H1 (cell line): ENCODE measurements at regions not wholly inside any gene's neighbourhood (a gene's known extent, or its start where the extent isn't known, plus 50 kb on each side); places are given as distances from the start of the nearest gene placed in this dataset.

Experiments
- KDM4A ChIP-seq: IDR thresholded peaks from one replicate; pipeline ENCODE4 v1.7.1; 2012; ENCODE audit warnings: low read depth, mild to moderate bottlenecking, moderate library complexity, low read length, inconsistent platforms; ENCODE audit not compliant: severe bottlenecking
- SP4 ChIP-seq: IDR thresholded peaks from 2 replicates; pipeline ENCODE4 v1.6.1; 2012; ENCODE audit warnings: low read length, inconsistent platforms
- TF ChIP-seq, protein P1 (sequence below): fragments of 300-600 bp; sonication (generic); IDR thresholded peaks from 2 replicates; pipeline ENCODE4 v1.7.1; 2012; ENCODE audit warnings: low read length, moderate library complexity, mild to moderate bottlenecking, inconsistent platforms; ENCODE audit not compliant: insufficient replicate concordance

DNA sequence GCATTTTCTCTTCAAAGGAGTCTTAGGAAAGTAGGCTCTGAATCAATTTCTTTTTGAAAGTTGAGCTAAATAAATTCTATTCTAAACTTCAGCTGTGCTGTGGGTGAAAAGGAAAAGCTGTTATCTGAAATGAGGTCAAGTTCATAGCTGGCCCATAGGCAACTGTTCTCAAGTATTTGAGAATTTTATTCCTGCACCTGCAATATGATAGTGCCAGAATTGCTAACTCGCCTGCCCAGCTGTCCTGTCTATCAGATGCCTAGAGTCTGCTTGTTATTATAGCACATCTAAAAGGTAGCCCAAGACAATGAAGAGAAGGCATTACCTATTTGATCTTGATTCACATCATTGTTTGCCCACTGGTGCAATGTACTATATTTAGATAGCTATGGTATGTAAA, 798.7 kb downstream of the DIPK2A start (continued):
- TF ChIP-seq, protein P1, sequence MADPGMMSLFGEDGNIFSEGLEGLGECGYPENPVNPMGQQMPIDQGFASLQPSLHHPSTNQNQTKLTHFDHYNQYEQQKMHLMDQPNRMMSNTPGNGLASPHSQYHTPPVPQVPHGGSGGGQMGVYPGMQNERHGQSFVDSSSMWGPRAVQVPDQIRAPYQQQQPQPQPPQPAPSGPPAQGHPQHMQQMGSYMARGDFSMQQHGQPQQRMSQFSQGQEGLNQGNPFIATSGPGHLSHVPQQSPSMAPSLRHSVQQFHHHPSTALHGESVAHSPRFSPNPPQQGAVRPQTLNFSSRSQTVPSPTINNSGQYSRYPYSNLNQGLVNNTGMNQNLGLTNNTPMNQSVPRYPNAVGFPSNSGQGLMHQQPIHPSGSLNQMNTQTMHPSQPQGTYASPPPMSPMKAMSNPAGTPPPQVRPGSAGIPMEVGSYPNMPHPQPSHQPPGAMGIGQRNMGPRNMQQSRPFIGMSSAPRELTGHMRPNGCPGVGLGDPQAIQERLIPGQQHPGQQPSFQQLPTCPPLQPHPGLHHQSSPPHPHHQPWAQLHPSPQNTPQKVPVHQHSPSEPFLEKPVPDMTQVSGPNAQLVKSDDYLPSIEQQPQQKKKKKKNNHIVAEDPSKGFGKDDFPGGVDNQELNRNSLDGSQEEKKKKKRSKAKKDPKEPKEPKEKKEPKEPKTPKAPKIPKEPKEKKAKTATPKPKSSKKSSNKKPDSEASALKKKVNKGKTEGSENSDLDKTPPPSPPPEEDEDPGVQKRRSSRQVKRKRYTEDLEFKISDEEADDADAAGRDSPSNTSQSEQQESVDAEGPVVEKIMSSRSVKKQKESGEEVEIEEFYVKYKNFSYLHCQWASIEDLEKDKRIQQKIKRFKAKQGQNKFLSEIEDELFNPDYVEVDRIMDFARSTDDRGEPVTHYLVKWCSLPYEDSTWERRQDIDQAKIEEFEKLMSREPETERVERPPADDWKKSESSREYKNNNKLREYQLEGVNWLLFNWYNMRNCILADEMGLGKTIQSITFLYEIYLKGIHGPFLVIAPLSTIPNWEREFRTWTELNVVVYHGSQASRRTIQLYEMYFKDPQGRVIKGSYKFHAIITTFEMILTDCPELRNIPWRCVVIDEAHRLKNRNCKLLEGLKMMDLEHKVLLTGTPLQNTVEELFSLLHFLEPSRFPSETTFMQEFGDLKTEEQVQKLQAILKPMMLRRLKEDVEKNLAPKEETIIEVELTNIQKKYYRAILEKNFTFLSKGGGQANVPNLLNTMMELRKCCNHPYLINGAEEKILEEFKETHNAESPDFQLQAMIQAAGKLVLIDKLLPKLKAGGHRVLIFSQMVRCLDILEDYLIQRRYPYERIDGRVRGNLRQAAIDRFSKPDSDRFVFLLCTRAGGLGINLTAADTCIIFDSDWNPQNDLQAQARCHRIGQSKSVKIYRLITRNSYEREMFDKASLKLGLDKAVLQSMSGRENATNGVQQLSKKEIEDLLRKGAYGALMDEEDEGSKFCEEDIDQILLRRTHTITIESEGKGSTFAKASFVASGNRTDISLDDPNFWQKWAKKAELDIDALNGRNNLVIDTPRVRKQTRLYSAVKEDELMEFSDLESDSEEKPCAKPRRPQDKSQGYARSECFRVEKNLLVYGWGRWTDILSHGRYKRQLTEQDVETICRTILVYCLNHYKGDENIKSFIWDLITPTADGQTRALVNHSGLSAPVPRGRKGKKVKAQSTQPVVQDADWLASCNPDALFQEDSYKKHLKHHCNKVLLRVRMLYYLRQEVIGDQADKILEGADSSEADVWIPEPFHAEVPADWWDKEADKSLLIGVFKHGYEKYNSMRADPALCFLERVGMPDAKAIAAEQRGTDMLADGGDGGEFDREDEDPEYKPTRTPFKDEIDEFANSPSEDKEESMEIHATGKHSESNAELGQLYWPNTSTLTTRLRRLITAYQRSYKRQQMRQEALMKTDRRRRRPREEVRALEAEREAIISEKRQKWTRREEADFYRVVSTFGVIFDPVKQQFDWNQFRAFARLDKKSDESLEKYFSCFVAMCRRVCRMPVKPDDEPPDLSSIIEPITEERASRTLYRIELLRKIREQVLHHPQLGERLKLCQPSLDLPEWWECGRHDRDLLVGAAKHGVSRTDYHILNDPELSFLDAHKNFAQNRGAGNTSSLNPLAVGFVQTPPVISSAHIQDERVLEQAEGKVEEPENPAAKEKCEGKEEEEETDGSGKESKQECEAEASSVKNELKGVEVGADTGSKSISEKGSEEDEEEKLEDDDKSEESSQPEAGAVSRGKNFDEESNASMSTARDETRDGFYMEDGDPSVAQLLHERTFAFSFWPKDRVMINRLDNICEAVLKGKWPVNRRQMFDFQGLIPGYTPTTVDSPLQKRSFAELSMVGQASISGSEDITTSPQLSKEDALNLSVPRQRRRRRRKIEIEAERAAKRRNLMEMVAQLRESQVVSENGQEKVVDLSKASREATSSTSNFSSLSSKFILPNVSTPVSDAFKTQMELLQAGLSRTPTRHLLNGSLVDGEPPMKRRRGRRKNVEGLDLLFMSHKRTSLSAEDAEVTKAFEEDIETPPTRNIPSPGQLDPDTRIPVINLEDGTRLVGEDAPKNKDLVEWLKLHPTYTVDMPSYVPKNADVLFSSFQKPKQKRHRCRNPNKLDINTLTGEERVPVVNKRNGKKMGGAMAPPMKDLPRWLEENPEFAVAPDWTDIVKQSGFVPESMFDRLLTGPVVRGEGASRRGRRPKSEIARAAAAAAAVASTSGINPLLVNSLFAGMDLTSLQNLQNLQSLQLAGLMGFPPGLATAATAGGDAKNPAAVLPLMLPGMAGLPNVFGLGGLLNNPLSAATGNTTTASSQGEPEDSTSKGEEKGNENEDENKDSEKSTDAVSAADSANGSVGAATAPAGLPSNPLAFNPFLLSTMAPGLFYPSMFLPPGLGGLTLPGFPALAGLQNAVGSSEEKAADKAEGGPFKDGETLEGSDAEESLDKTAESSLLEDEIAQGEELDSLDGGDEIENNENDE: no peak
- TF ChIP-seq KDM4A (no peak), SP4 (no peak)
